ENCODE measurements at regions not wholly inside any gene's neighbourhood (a gene's known extent, or its start where the extent isn't known, plus 50 kb on each side); places are given as distances from the start of the nearest gene placed in this dataset.
"Not testable (repeated sequence)": the region's sequence is repeated elsewhere in the genome, so short reads cannot be mapped to it uniquely, and the experiment has no call there.

DNA sequence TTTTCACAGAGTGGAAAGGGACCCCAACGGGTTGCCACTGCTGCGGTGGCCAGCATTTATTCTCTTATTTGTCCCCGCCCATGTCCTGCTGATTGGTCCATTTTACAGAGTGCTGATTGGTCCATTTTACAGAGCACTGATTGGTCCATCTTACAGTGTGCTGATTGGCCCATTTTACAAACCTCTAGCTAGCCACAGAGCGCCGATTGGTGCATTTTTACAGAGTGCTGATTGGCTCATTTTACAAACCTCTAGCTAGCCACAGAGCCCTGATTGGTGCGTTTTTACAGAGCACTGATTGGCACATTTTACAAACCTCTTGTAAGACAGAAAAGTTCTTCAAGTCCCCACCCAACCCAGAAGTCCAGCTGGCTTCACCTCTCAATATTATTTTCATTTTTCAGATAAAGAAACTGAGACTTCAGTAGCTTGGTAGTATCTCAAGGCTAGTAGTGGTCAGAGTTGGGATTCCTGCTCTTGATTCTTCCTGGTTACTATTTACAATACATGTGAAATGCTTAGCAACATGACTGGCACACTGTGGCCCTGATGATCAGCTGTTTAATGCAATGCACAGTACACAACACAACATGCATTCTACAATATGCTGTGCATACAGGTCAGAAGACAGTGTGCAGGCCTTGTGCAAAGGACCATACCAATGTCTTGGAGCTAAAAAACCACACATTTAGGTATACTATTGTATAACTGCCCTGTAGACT is 63.6 kb upstream of the BOD1 start:
- no peaks in the 10 kb centered on the region for H3K4me1 ChIP-seq
- H3K36me3 ChIP-seq: no peaks in the 10 kb centered on the region
- WGBS, 2 donors: 96 to 97% methylated on average over 6 of the region's 6 CpGs
- peak; percentile 5 for DNase-seq
- H3K9me3 ChIP-seq: peaks cover 0 to 5% (median under 1%) of the 10 kb centered on the region in 4 donors
- intact Hi-C loops (cut with DNase I): no loop called here
- no peak overlapping the region for H3K27ac ChIP-seq
- TF ChIP-seq, protein P1, sequence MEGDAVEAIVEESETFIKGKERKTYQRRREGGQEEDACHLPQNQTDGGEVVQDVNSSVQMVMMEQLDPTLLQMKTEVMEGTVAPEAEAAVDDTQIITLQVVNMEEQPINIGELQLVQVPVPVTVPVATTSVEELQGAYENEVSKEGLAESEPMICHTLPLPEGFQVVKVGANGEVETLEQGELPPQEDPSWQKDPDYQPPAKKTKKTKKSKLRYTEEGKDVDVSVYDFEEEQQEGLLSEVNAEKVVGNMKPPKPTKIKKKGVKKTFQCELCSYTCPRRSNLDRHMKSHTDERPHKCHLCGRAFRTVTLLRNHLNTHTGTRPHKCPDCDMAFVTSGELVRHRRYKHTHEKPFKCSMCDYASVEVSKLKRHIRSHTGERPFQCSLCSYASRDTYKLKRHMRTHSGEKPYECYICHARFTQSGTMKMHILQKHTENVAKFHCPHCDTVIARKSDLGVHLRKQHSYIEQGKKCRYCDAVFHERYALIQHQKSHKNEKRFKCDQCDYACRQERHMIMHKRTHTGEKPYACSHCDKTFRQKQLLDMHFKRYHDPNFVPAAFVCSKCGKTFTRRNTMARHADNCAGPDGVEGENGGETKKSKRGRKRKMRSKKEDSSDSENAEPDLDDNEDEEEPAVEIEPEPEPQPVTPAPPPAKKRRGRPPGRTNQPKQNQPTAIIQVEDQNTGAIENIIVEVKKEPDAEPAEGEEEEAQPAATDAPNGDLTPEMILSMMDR (IDR thresholded peaks at IDR 0.05): no peak
- TF ChIP-seq POLR2AphosphoS5 (IDR thresholded peaks at IDR 0.05) (no peak), EP300 (IDR thresholded peaks at IDR 0.05) (no peak), POLR2A (IDR thresholded peaks at IDR 0.05) (no peak)
- no peaks in the 10 kb centered on the region for H3K27me3 ChIP-seq
- H3K4me3 ChIP-seq: no peak overlapping the region

DNA sequence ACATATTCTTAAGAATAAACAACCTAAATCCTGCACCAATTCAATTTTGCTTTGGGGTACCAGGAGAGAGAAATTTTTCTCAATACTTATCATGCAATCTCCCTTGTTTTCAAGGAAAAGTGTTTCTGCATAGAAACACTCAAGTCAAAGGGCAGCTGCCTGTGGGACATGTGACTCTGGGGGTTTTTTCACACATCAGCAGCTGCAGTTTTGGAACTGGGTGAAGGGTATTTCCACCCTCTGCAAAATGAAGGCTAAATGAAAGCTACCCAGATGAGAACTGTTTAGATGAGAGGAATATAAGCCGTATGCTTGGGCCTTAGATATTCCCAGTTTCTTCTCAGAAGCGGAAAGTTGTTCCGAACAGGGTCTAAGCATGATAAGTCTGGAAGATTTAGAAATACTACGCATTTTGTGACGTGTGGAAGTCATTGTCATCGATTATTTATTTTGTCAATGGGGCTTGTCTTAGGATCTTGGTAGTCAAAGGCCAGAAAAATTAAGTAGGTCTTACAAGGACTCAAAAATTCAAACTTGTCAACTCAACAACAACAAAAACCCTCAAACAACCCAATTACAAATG is 64.3 kb upstream of the BOD1 start:
- Histone ChIP-seq H3K27ac (no peak overlapping the region), H3K36me3 (no peaks in the 10 kb centered on the region), H3K4me1 (no peaks in the 10 kb centered on the region), H3K4me3 (no peak overlapping the region), H3K27me3 (no peaks in the 10 kb centered on the region), H3K9me3 (peaks cover 0 to under 1% (median 0%) of the 10 kb centered on the region in 4 donors)
- 86 to 89% methylated on average over 6 of the region's 6 CpGs for WGBS, 2 donors
- TF ChIP-seq, protein P1 (IDR thresholded peaks at IDR 0.05): no peak
- TF ChIP-seq EP300 (IDR thresholded peaks at IDR 0.05) (no peak), POLR2AphosphoS5 (IDR thresholded peaks at IDR 0.05) (no peak), POLR2A (IDR thresholded peaks at IDR 0.05) (no peak)
- intact Hi-C loops (cut with DNase I): no loop called here
- DNase-seq: no peak

DNA sequence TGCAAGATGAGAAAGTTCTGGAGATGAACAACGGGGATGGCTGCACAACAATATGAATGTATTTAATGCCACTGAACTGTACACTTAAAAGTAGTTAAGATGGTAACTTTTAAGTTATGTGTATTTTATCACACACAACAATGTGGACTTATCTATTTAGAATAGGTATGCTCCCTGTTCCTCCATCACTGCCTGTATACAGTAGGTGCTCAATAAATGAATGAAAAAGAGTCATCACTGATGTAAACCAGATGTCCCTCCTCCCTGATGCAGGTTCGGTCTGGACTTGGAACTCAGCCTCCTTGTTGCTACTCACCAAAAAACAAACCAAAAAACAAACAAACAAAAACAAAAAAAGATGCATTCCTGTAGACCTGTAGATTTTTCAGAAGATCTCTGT is 65.9 kb upstream of the BOD1 start:
- H3K27ac ChIP-seq: no peak overlapping the region
- H3K4me3 ChIP-seq: no peak overlapping the region
- no peaks in the 10 kb centered on the region for H3K27me3 ChIP-seq
- TF ChIP-seq EP300 (IDR thresholded peaks at IDR 0.05): no peak
- no peak for TF ChIP-seq POLR2A (IDR thresholded peaks at IDR 0.05)
- TF ChIP-seq, protein P1 (IDR thresholded peaks at IDR 0.05): no peak
- no peak for TF ChIP-seq POLR2AphosphoS5 (IDR thresholded peaks at IDR 0.05)
- H3K36me3 ChIP-seq: no peaks in the 10 kb centered on the region
- no peaks in the 10 kb centered on the region for H3K9me3 ChIP-seq
- no peak for DNase-seq
- intact Hi-C loops (cut with DNase I): no loop called here
- 82 to 86% methylated on average over 2 of the region's 2 CpGs for WGBS, 2 donors
- H3K4me1 ChIP-seq: no peaks in the 10 kb centered on the region

DNA sequence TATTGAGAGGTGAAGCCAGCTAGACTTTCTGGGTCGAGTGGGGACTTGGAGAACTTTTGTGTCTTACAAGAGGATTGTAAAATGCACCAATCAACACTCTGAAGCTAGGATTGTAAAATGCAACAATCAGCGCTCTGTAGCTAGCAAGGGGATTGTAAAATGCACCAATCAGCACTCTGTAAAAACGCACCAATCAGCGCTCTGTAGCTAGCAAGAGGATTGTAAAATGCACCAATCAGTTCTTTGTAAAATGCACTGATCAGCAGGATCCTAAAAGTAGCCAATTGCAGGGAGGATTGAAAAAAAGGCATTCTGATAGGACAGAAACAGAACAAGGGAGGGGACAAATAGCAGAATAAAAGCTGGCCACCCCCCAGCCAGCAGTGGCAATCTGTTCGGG is 68.1 kb upstream of the BOD1 start:
- H3K4me1 ChIP-seq; H3K4me3 ChIP-seq; H3K27me3 ChIP-seq; DNase-seq; H3K9me3 ChIP-seq; H3K36me3 ChIP-seq; H3K27ac ChIP-seq; intact Hi-C loops (cut with DNase I): not testable (repeated sequence)
- WGBS, 2 donors: 93 to 97% methylated on average over 5 of the region's 5 CpGs

DNA sequence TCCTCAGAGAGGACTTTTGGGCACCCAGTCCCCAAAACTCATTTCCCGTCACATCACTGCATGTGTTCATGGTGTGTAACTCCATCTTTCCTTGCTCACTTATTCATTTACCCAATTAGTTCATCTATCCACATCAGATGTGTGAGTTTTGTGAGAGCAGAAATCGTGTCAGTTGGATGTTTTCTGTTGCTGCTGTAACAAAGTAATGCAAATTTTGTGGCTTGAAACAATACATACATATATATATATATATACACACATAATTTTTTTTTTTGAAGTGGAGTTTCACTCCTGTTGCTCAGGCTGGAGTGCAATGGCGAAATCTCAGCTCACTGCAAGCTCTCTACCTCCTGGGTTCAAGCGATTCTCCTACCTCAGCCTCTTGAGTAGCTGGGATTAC is 70.5 kb upstream of the BOD1 start:
- no peak for TF ChIP-seq POLR2A (IDR thresholded peaks at IDR 0.05)
- TF ChIP-seq EP300 (IDR thresholded peaks at IDR 0.05): no peak
- TF ChIP-seq, protein P1 (IDR thresholded peaks at IDR 0.05): no peak
- no peak for TF ChIP-seq POLR2AphosphoS5 (IDR thresholded peaks at IDR 0.05)
- DNase-seq: no peak
- H3K4me1 ChIP-seq: peaks cover 0 to 5% (median 0%) of the 10 kb centered on the region in 4 donors
- H3K36me3 ChIP-seq: no peaks in the 10 kb centered on the region
- intact Hi-C loops (cut with DNase I): no loop called here
- H3K9me3 ChIP-seq: no peaks in the 10 kb centered on the region
- H3K27ac ChIP-seq: no peak overlapping the region
- no peak overlapping the region for H3K4me3 ChIP-seq
- H3K27me3 ChIP-seq: no peaks in the 10 kb centered on the region
- 88 to 91% methylated on average over 4 of the region's 4 CpGs for WGBS, 2 donors
